Activated naive CD8-positive, alpha-beta T cell (primary cell): ENCODE measurements at regions not wholly inside any gene's neighbourhood (a gene's known extent, or its start where the extent isn't known, plus 50 kb on each side); places are given as distances from the start of the nearest gene placed in this dataset.
"Not testable (repeated sequence)": the region's sequence is repeated elsewhere in the genome, so short reads cannot be mapped to it uniquely, and the experiment has no call there.

Experiments
- H3K27ac Mint-ChIP-seq: one replicate; pipeline ENCODE4 v1.8.0; 2021; ENCODE audit warnings: mixed read lengths
- H3K27me3 Mint-ChIP-seq: one replicate; pipeline ENCODE4 v1.8.0; 2021; ENCODE audit warnings: mixed read lengths
- H3K36me3 Mint-ChIP-seq: one replicate; pipeline ENCODE4 v1.8.0; 2021; ENCODE audit warnings: mixed read lengths
- H3K4me1 Mint-ChIP-seq: one replicate; pipeline ENCODE4 v1.8.0; 2021; ENCODE audit warnings: low read depth, mixed read lengths
- H3K4me3 Mint-ChIP-seq: one replicate; pipeline ENCODE4 v1.8.0; 2021; ENCODE audit warnings: mild to moderate bottlenecking, mixed read lengths
- H3K9me3 Mint-ChIP-seq: one replicate; pipeline ENCODE4 v1.8.0; 2021; ENCODE audit warnings: low read depth, mixed read lengths

DNA sequence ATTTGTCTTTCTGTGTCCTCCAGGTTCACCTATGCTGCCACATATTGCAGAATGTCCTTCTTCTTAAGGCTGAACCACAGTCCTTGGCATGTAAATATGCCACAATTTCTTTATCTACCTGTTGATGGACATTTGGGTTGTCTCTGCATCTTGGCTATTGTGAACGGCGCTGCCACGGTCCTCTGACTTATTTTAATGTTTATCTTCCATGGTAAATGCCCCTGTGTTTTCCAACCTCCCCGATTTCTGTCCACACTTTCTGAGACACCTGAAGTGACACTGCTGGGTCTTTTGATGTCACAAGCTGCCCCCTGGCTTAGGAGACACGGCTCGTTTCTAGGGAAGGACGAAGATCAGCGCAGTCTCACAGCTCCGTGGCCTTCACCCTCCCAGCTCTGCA is 128.3 kb upstream of the PDE10A start:
- Mint-ChIP-seq H3K4me3 (no peak overlapping the region), H3K9me3 (no peaks in the 10 kb centered on the region), H3K4me1 (no peaks in the 10 kb centered on the region), H3K36me3 (no peaks in the 10 kb centered on the region), H3K27ac (no peak overlapping the region), H3K27me3 (peaks cover 8% of the 10 kb centered on the region)

DNA sequence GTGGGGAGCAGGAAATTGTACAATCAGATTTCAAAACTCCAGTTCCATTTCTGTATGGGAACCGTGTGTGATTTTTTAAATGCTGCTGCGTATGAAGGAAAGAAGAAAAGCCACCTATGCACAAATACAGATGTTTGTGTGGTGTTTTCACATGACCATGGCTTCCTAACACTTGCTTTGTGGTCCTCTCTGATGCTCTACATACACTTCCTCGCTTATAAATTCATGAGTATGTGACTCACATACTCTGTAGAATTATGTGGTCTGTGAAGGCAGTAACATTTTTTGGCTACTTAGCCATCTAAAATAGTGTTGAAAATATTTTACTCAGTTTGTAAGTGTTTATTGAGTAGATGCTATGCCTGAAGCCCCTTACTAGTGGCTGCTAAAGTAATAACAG is 119.8 kb upstream of the PDE10A start:
- Mint-ChIP-seq H3K9me3 (no peaks in the 10 kb centered on the region), H3K36me3 (no peaks in the 10 kb centered on the region), H3K27me3 (peaks cover 27% of the 10 kb centered on the region), H3K4me1 (no peaks in the 10 kb centered on the region), H3K27ac (no peak overlapping the region), H3K4me3 (no peak overlapping the region)

DNA sequence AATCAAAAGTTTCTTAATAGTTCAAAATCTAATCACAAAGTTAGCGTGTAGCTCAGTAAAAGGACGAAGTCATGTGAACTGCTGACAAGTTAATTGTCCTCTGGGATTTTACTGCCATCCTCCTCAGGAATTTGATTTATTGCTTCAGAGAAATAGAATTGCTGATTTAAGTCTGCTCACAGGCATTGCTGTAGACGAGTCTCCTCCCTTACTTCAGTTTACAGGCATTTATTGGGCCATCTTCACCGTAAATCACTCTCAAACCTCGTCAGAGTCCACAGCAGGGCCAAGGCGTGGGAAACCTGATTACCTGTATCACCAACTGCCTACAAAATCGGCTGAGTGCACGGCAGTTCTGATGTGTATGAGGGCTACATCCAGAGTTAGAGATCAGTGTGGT is 119.1 kb upstream of the PDE10A start:
- Mint-ChIP-seq H3K4me1 (no peaks in the 10 kb centered on the region), H3K9me3 (no peaks in the 10 kb centered on the region), H3K36me3 (no peaks in the 10 kb centered on the region), H3K27ac (no peak overlapping the region), H3K27me3 (peaks cover 33% of the 10 kb centered on the region), H3K4me3 (no peak overlapping the region)

DNA sequence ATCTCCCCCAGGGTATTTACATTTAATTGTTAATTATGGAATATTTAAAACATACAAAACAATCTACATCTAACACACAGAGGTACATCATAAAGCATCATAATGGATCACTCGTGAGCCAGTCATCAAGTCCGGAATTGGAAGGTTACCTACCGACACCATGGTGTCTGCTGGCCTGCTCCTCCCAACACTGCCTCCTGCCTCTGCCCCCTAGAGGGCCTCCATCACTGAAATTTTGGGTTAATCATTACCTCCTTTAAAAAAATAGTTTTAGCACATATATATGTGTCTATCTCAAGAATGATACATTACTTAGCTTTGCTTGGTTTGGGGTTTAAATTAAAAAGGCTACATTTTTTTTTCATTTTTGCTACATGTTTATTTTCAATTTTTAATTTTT is 114.6 kb upstream of the PDE10A start:
- no peak overlapping the region for H3K4me3 Mint-ChIP-seq
- peaks cover 2% of the 10 kb centered on the region for H3K4me1 Mint-ChIP-seq
- H3K27ac Mint-ChIP-seq = no peak overlapping the region
- H3K27me3 Mint-ChIP-seq = peaks cover 20% of the 10 kb centered on the region
- no peaks in the 10 kb centered on the region for H3K36me3 Mint-ChIP-seq
- H3K9me3 Mint-ChIP-seq = no peaks in the 10 kb centered on the region

DNA sequence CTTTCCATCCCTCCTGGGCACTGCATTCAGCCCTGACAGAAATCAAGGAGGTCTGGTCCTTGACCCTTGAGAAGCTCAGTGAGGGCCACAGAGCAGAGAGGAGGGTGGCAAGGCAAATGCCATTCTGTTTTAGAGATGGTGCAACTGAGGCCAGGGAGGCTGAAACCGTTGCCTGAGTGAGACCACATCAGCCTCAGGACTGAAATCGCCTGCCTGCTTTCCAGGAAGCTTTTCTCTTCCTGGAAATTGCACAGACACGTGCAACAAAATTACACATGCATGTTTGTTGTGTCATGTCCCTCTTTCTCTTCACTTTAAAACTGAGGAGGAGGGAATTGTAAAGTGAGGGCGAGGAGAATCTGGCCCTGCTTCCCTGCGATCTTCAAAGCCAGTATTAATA is 113.7 kb upstream of the PDE10A start:
- Mint-ChIP-seq H3K4me3 (no peak overlapping the region), H3K27me3 (peaks cover 17% of the 10 kb centered on the region)

DNA sequence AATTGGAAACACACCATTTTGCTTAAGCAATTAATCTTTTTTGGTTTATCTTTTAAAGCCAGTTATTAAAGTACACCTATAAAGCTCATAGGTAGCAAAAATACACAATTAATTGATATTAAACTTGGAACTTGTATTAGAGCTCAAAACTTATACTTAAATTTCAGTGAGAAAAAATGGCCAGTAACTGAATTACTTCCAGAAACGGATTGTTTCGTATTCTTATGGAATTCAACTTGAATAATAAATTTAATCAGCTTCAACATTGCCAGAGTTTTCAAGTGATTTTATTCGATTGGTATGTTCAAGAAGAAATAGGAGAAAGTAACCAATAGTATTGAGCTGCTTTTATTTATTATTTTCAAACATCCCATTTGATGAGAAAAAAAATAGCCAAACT is 112.7 kb upstream of the PDE10A start:
- Mint-ChIP-seq H3K36me3 (no peaks in the 10 kb centered on the region), H3K9me3 (no peaks in the 10 kb centered on the region), H3K4me1 (peaks cover 2% of the 10 kb centered on the region), H3K4me3 (no peak overlapping the region), H3K27ac (no peak overlapping the region), H3K27me3 (peaks cover 15% of the 10 kb centered on the region)

More for the DNA sequence above, 113.7 kb upstream of the PDE10A start:
- peaks cover 2% of the 10 kb centered on the region for H3K4me1 Mint-ChIP-seq
- H3K9me3 Mint-ChIP-seq = no peaks in the 10 kb centered on the region
- no peaks in the 10 kb centered on the region for H3K36me3 Mint-ChIP-seq
- no peak overlapping the region for H3K27ac Mint-ChIP-seq

DNA sequence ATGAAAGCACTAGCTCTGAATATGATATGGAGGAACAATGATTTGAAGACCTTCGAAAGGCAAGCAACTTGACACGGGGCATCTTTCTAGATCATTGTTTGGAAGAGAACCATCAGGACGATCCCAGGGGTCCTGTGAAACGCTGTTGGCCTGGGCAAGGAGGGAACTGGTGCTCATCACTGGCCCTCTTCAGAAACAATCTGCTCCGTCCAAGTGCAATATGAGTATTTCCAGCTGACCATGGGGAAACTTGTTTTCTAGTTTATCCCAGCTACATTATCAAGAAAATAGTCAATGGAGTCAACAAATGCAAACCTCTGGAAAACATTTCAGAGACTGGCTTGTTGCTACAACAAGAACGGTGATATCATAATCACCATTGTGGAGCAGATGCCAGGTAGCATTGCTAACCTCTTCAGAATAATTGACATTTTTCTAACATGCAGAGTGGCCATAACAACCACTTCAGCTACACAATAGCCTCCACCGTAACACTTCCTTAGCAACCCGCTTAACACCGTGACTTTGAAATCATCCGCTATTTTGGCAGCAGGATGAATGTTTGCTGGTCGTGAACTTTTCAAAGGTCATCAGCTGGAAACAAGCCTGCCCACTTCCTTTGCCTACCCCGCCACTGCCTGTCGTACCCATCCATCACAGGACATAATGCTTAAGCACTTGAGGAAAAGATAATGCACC is 112.0 kb upstream of the PDE10A start:
- Mint-ChIP-seq H3K4me3 (no peak overlapping the region), H3K36me3 (no peaks in the 10 kb centered on the region), H3K27me3 (peaks cover 12% of the 10 kb centered on the region), H3K9me3 (no peaks in the 10 kb centered on the region), H3K4me1 (peaks cover 2% of the 10 kb centered on the region), H3K27ac (no peak overlapping the region)

DNA sequence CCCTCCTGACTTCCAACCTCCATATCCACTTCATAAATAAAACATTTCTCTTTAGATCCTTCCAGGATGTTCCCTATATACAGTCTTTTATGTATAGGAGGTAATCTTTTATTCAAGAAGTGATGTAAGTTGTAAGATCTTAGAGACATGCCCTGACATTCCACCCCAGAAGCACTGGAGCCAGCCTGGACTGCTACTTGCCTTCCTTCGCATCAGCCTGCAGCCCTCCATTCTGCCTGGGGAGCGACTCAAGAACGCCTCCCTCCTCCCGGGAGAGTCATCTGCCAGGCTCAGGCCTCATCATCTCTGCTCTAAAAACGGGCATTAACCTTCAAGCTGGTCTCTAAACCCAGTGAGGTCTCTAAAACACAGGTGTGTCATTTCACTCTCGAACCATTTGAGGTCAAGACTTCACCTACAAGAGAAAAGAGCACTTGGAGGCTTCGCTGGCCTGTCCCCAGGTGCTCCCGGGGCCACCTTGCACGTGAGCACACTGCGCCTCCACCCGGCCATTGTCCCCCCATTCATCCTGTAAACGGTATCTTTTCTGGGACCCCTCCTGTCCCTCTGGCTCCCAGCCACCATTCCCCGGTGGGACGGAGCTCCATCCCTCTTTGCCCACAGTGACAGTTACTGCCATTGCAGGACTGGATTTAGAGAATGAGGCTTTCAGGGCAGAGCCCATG is 107.5 kb upstream of the PDE10A start:
- peaks cover 3% of the 10 kb centered on the region for H3K27me3 Mint-ChIP-seq
- H3K4me1 Mint-ChIP-seq = peaks cover 2% of the 10 kb centered on the region
- H3K27ac Mint-ChIP-seq = no peak overlapping the region
- no peaks in the 10 kb centered on the region for H3K36me3 Mint-ChIP-seq
- H3K4me3 Mint-ChIP-seq = no peak overlapping the region
- no peaks in the 10 kb centered on the region for H3K9me3 Mint-ChIP-seq

DNA sequence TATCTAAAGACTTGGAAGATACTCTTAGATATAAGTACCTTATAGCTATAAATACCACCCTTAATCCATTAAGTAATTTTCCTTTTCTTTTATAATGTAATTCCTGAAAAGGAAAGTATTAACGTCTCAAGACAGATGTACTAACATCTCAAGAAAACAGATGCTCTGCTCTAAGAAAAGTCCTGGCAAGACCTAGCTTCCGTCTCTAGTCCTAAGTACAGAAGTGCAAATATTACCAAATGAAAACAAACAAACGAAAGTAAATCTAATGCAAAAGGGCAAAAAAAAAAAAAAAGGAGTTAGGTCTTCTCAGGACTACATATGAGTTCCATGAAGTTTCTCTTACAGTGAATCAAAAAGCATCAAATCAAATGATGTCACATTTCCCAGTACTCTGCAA is 106.8 kb upstream of the PDE10A start:
- Mint-ChIP-seq H3K4me1 (no peaks in the 10 kb centered on the region), H3K36me3 (no peaks in the 10 kb centered on the region)

DNA sequence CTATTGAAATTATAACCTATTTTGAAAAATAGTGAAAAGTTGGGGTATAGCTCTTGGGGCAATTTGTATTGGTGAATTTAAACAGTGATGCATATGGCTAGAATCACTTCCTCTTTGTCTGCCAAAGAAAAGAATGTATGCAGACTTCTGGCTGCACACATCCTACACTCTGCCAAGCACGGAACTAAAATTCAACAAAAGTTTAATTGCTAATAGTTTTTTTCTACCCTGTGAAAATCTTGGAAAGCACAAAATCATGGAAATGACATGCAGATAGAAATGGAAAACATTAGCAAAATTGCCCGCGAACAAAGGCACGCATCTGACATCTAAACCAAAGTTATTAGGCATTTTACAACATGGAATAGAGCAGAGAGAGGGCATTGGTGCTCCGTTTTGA is 106.4 kb upstream of the PDE10A start:
- no peak overlapping the region for H3K27ac Mint-ChIP-seq
- peaks cover 3% of the 10 kb centered on the region for H3K27me3 Mint-ChIP-seq
- no peak overlapping the region for H3K4me3 Mint-ChIP-seq
- H3K4me1 Mint-ChIP-seq = no peaks in the 10 kb centered on the region
- no peaks in the 10 kb centered on the region for H3K9me3 Mint-ChIP-seq
- no peaks in the 10 kb centered on the region for H3K36me3 Mint-ChIP-seq

More for the DNA sequence above, 106.8 kb upstream of the PDE10A start:
- peaks cover 3% of the 10 kb centered on the region for H3K27me3 Mint-ChIP-seq
- H3K9me3 Mint-ChIP-seq = no peaks in the 10 kb centered on the region
- no peak overlapping the region for H3K27ac Mint-ChIP-seq
- no peak overlapping the region for H3K4me3 Mint-ChIP-seq

DNA sequence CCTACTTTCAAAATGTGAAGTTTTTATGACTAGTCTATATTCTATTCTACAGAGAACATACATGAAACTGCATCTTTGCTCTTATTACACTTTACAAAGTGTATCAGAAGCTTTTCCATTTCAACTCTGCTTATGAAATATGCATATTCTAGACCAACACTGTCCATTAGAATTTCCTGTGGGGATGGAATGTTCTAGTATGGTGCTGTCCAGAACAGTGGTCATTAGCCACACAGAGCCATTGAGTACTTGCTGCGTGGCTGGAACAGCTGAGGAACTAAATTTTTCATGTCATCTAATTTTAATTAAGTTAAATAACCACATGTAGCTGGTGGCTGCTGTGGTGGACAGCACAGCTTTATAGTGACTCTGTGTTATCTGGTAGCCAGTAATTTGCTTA is 105.9 kb upstream of the PDE10A start:
- Mint-ChIP-seq H3K27me3 (peaks cover 3% of the 10 kb centered on the region), H3K36me3 (no peaks in the 10 kb centered on the region), H3K4me3 (no peak overlapping the region), H3K27ac (no peak overlapping the region), H3K4me1 (no peaks in the 10 kb centered on the region), H3K9me3 (no peaks in the 10 kb centered on the region)

DNA sequence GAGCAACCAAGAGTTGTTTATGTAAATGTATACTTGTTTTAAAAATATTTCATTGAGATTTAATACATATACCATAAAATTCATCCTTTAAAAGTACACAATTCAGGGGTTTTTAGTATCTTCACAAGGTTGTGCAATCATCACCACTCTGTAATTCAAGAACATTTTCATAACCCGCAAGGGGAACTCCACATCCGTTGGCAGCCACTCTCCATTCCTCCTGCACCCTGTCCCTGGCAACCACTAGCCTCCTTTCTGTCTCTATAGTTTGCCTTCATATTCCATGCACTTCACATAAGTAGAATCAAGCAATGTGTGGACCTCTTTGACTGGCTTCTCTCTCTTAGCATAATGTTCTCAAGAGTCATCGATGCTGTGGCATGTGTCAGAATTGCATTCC is 104.2 kb upstream of the PDE10A start:
- H3K9me3 Mint-ChIP-seq = no peaks in the 10 kb centered on the region

DNA sequence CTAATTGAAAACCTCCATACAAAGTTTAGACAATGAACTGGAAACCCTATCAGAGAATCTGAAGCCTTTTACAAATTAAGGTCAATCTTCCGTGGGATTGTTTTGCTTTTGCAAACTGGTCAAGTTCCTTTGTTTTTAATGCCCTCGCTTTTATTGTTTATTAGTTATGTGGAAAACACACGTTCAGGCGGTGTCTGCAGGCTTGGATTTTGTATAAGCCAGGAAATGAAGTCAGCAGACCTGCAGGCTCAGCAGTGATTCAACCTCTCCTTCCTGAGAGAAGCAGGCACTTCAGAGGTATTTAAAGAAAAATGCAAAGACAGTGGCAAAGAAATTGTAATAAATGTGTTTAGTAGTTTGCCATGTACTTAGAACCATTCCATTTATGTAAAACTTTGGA is 103.4 kb upstream of the PDE10A start:
- Mint-ChIP-seq H3K4me3 (no peak overlapping the region), H3K36me3 (no peaks in the 10 kb centered on the region), H3K4me1 (no peaks in the 10 kb centered on the region), H3K27ac (no peak overlapping the region), H3K27me3 (no peaks in the 10 kb centered on the region), H3K9me3 (no peaks in the 10 kb centered on the region)

More for the DNA sequence above, 104.2 kb upstream of the PDE10A start:
- Mint-ChIP-seq H3K36me3 (no peaks in the 10 kb centered on the region), H3K4me1 (no peaks in the 10 kb centered on the region), H3K27ac (no peak overlapping the region), H3K4me3 (no peak overlapping the region), H3K27me3 (no peaks in the 10 kb centered on the region)

DNA sequence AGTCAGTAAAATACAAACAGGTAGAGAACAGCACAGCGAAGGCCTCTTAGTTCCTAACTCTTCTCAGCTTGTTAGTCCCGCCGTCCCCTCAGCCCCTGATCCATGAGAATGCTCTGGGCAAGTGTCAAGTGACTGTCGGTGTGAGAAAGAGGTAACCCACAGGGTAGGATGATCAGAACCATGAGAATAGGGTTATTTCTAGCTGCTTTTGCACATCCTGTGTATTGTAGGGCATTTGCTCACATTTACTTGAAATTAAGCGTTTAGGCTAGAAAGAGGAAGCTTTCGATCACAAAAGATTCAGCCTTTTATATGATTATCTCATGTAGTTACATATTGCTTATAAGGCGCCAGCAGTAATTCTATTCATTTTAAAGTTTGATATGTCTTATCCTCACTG is 103.0 kb upstream of the PDE10A start:
- H3K27ac Mint-ChIP-seq = no peak overlapping the region

DNA sequence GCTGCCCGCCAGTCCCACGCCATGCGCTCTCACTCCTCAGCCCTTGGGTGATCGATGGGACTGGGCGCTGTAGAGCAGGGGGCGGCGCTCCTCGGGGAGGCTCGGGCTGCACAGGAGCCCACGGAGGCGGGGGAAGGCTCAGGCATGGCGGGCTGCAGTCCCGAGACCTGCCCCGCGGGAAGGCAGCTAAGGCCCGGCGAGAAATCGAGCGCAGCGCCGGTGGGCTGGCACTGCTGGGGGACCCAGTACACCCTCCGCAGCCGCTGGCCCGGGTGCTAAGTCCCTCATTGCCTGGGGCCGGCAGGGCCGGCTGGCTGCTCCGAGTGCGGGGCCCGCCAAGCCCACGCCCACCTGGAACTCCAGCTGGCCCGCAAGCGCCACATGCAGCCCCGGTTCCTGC is 102.2 kb upstream of the PDE10A start:
- H3K27me3 Mint-ChIP-seq, H3K36me3 Mint-ChIP-seq, H3K27ac Mint-ChIP-seq, H3K4me3 Mint-ChIP-seq, H3K4me1 Mint-ChIP-seq, H3K9me3 Mint-ChIP-seq: not testable (repeated sequence)

More for the DNA sequence above, 103.0 kb upstream of the PDE10A start:
- Mint-ChIP-seq H3K4me3 (no peak overlapping the region), H3K27me3 (no peaks in the 10 kb centered on the region), H3K9me3 (no peaks in the 10 kb centered on the region), H3K36me3 (no peaks in the 10 kb centered on the region), H3K4me1 (no peaks in the 10 kb centered on the region)

DNA sequence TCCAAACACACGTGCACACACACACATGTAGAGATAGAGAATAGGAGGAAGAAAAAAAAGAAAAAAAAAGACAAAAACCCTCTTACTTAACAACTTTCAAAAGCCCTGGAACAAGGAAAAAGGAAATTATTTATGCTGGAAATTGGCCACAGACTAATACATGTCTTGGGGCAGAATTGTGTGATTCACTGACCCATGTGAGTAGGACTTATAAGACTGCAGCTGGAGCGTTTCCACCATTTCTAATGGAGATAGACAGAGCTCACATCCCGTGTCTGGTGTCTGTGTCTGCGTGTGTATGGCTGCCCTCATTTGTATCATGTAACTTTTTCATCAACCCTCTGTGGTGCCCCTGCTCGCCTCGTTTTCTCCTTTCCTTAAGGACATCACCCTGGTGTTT is 99.8 kb upstream of the PDE10A start:
- Mint-ChIP-seq H3K4me1 (no peaks in the 10 kb centered on the region), H3K9me3 (no peaks in the 10 kb centered on the region), H3K4me3 (no peak overlapping the region), H3K27ac (no peak overlapping the region), H3K27me3 (no peaks in the 10 kb centered on the region), H3K36me3 (no peaks in the 10 kb centered on the region)
